ENCODE measurements at regions not wholly inside any gene's neighbourhood (a gene's known extent, or its start where the extent isn't known, plus 50 kb on each side); places are given as distances from the start of the nearest gene placed in this dataset.

GRCh38 chr3:74442068-74442467 lies 172.4 kb downstream of the CNTN3 start:
- no peak for DNase-seq (ENCODE audit: low read depth)
- TF ChIP-seq CTCF (IDR thresholded peaks at IDR 0.05; ENCODE audit: insufficient read depth, low read depth, low read length, missing control alignments), result no peak
- no peak overlapping the region for H3K4me3 ChIP-seq (ENCODE audit: low read length)

GRCh38 chr3:74436184-74436583 lies 178.3 kb downstream of the CNTN3 start:
- TF ChIP-seq CTCF (IDR thresholded peaks at IDR 0.05; ENCODE audit: insufficient read depth, low read depth, low read length, missing control alignments), result no peak
- DNase-seq (ENCODE audit: low read depth), result no peak
- H3K4me3 ChIP-seq (ENCODE audit: low read length), result no peak overlapping the region

- TF ChIP-seq CTCF (IDR thresholded peaks at IDR 0.05; ENCODE audit: insufficient read depth, low read depth, low read length, missing control alignments), result no peak
- no peak for DNase-seq (ENCODE audit: low read depth)
- no peak overlapping the region for H3K4me3 ChIP-seq (ENCODE audit: low read length)
Observed at GRCh38 chr3:74435631-74436030, 178.8 kb downstream of the CNTN3 start.

GRCh38 chr3:74434406-74434805 lies 180.1 kb downstream of the CNTN3 start:
- no peak for TF ChIP-seq CTCF (IDR thresholded peaks at IDR 0.05; ENCODE audit: insufficient read depth, low read depth, low read length, missing control alignments)
- no peak overlapping the region for H3K4me3 ChIP-seq (ENCODE audit: low read length)
- DNase-seq (ENCODE audit: low read depth), result no peak

- peak; percentile 22 for DNase-seq (ENCODE audit: low read depth)
- H3K4me3 ChIP-seq (ENCODE audit: low read length), result no peak overlapping the region
- no peak for TF ChIP-seq CTCF (IDR thresholded peaks at IDR 0.05; ENCODE audit: insufficient read depth, low read depth, low read length, missing control alignments)
Observed at GRCh38 chr3:74426571-74426970, 187.9 kb downstream of the CNTN3 start.

GRCh38 chr3:74423867-74424266 lies 190.6 kb downstream of the CNTN3 start:
- no peak for DNase-seq (ENCODE audit: low read depth)
- H3K4me3 ChIP-seq (ENCODE audit: low read length), result no peak overlapping the region
- no peak for TF ChIP-seq CTCF (IDR thresholded peaks at IDR 0.05; ENCODE audit: insufficient read depth, low read depth, low read length, missing control alignments)

- no peak for TF ChIP-seq CTCF (IDR thresholded peaks at IDR 0.05; ENCODE audit: insufficient read depth, low read depth, low read length, missing control alignments)
- no peak overlapping the region for H3K4me3 ChIP-seq (ENCODE audit: low read length)
- no peak for DNase-seq (ENCODE audit: low read depth)
Observed at GRCh38 chr3:74420538-74421124, 193.8 kb downstream of the CNTN3 start.
